ENCODE measurements at regions not wholly inside any gene's neighbourhood (a gene's known extent, or its start where the extent isn't known, plus 50 kb on each side); places are given as distances from the start of the nearest gene placed in this dataset.

- Mint-ChIP-seq H3K9me3 (peaks cover 2% of the 10 kb centered on the region), H3K36me3 (ENCODE audit: low read depth) (no peaks in the 10 kb centered on the region), H3K4me1 (ENCODE audit: low read depth) (no peaks in the 10 kb centered on the region), H3K4me3 (no peak overlapping the region), H3K27me3 (no peaks in the 10 kb centered on the region), H3K27ac (no peak overlapping the region)
- ATAC-seq (no peak), DNase-seq (no peak)
- CTCF ChIA-PET: no interaction called here
- no peak for TF ChIP-seq CTCF (IDR thresholded peaks at IDR 0.05)
- intact Hi-C loops (cut with micrococcal nuclease): no loop called here
- POLR2A ChIA-PET: no interaction called here
Observed at GRCh38 chr2:150895968-150896367, 365.7 kb downstream of the RBM43 start.

GRCh38 chr2:150889141-150889540 is 372.5 kb downstream of the RBM43 start:
- H3K36me3 Mint-ChIP-seq (ENCODE audit: low read depth): no peaks in the 10 kb centered on the region
- H3K4me3 Mint-ChIP-seq: no peak overlapping the region
- no peaks in the 10 kb centered on the region for H3K4me1 Mint-ChIP-seq (ENCODE audit: low read depth)
- no peaks in the 10 kb centered on the region for H3K9me3 Mint-ChIP-seq
- TF ChIP-seq CTCF (IDR thresholded peaks at IDR 0.05): no peak
- no peaks in the 10 kb centered on the region for H3K27me3 Mint-ChIP-seq
- intact Hi-C loops (cut with micrococcal nuclease): no loop called here
- ChIA-PET CTCF (no interaction called here), POLR2A (no interaction called here)
- DNase-seq: no peak
- no peak overlapping the region for H3K27ac Mint-ChIP-seq
- ATAC-seq: no peak

- H3K27ac Mint-ChIP-seq: no peak overlapping the region
- CTCF ChIA-PET: no interaction called here
- no peak overlapping the region for H3K4me3 Mint-ChIP-seq
- no peaks in the 10 kb centered on the region for H3K36me3 Mint-ChIP-seq (ENCODE audit: low read depth)
- TF ChIP-seq CTCF (IDR thresholded peaks at IDR 0.05): no peak
- ATAC-seq: no peak
- H3K4me1 Mint-ChIP-seq (ENCODE audit: low read depth): no peaks in the 10 kb centered on the region
- intact Hi-C loops (cut with micrococcal nuclease): no loop called here
- POLR2A ChIA-PET: no interaction called here
- no peak for DNase-seq
- H3K27me3 Mint-ChIP-seq: no peaks in the 10 kb centered on the region
- no peaks in the 10 kb centered on the region for H3K9me3 Mint-ChIP-seq
Observed at GRCh38 chr2:150888337-150888736, 373.3 kb downstream of the RBM43 start.

- intact Hi-C loops (cut with micrococcal nuclease): no loop called here
- TF ChIP-seq CTCF (IDR thresholded peaks at IDR 0.05): no peak
Observed at GRCh38 chr2:150887926-150888325, 373.7 kb downstream of the RBM43 start.

GRCh38 chr2:150885774-150886386 is 375.8 kb downstream of the RBM43 start:
- POLR2A ChIA-PET: no interaction called here
- TF ChIP-seq CTCF (IDR thresholded peaks at IDR 0.05): no peak
- no peaks in the 10 kb centered on the region for H3K4me1 Mint-ChIP-seq (ENCODE audit: low read depth)
- no peaks in the 10 kb centered on the region for H3K27me3 Mint-ChIP-seq
- H3K27ac Mint-ChIP-seq: no peak overlapping the region
- intact Hi-C loops (cut with micrococcal nuclease): no loop called here
- no peaks in the 10 kb centered on the region for H3K36me3 Mint-ChIP-seq (ENCODE audit: low read depth)
- H3K4me3 Mint-ChIP-seq: no peak overlapping the region
- ATAC-seq: no peak
- CTCF ChIA-PET: no interaction called here
- no peak for DNase-seq
- no peaks in the 10 kb centered on the region for H3K9me3 Mint-ChIP-seq

More at GRCh38 chr2:150887926-150888325, 373.7 kb downstream of the RBM43 start:
- no peak overlapping the region for H3K27ac Mint-ChIP-seq
- H3K4me3 Mint-ChIP-seq: no peak overlapping the region
- no peaks in the 10 kb centered on the region for H3K4me1 Mint-ChIP-seq (ENCODE audit: low read depth)
- POLR2A ChIA-PET: no interaction called here
- H3K9me3 Mint-ChIP-seq: no peaks in the 10 kb centered on the region
- CTCF ChIA-PET: no interaction called here
- DNase-seq: no peak
- no peaks in the 10 kb centered on the region for H3K36me3 Mint-ChIP-seq (ENCODE audit: low read depth)
- no peaks in the 10 kb centered on the region for H3K27me3 Mint-ChIP-seq
- ATAC-seq: no peak
